ENCODE measurements at regions not wholly inside any gene's neighbourhood (a gene's known extent, or its start where the extent isn't known, plus 50 kb on each side); places are given as distances from the start of the nearest gene placed in this dataset.
"Not testable (repeated sequence)": the region's sequence is repeated elsewhere in the genome, so short reads cannot be mapped to it uniquely, and the experiment has no call there.

GRCh38 chr3:78506581-78507195 is 1261.1 kb downstream of the ROBO1 start:
- no peak overlapping the region for H3K4me3 ChIP-seq (ENCODE audit: low read depth, low read length)
- DNase-seq (ENCODE audit: low read depth), result peak; percentile 31
- no peak for TF ChIP-seq CTCF (IDR thresholded peaks at IDR 0.05; ENCODE audit: insufficient read depth, low read depth, low read length)

GRCh38 chr3:78507196-78507984 is 1260.4 kb downstream of the ROBO1 start:
- DNase-seq (ENCODE audit: low read depth), result peak; percentile 5
- TF ChIP-seq CTCF (IDR thresholded peaks at IDR 0.05; ENCODE audit: insufficient read depth, low read depth, low read length), result no peak
- no peak overlapping the region for H3K4me3 ChIP-seq (ENCODE audit: low read depth, low read length)

GRCh38 chr3:78511840-78512239 is 1256.0 kb downstream of the ROBO1 start:
- DNase-seq (ENCODE audit: low read depth), result no peak
- no peak for TF ChIP-seq CTCF (IDR thresholded peaks at IDR 0.05; ENCODE audit: insufficient read depth, low read depth, low read length)
- H3K4me3 ChIP-seq (ENCODE audit: low read depth, low read length), result no peak overlapping the region

- H3K4me3 ChIP-seq (ENCODE audit: low read depth, low read length), result not testable (repeated sequence)
- DNase-seq (ENCODE audit: low read depth), result peak; percentile 13
Measured at GRCh38 chr3:78512786-78513185, 1255.0 kb downstream of the ROBO1 start.

- no peak for TF ChIP-seq CTCF (IDR thresholded peaks at IDR 0.05; ENCODE audit: insufficient read depth, low read depth, low read length)
- no peak overlapping the region for H3K4me3 ChIP-seq (ENCODE audit: low read depth, low read length)
- DNase-seq (ENCODE audit: low read depth), result no peak
Measured at GRCh38 chr3:78516437-78516836, 1251.4 kb downstream of the ROBO1 start.

GRCh38 chr3:78516937-78517336 is 1250.9 kb downstream of the ROBO1 start:
- no peak overlapping the region for H3K4me3 ChIP-seq (ENCODE audit: low read depth, low read length)
- TF ChIP-seq CTCF (IDR thresholded peaks at IDR 0.05; ENCODE audit: insufficient read depth, low read depth, low read length), result no peak
- DNase-seq (ENCODE audit: low read depth), result no peak

GRCh38 chr3:78517965-78518364 is 1249.8 kb downstream of the ROBO1 start:
- H3K4me3 ChIP-seq (ENCODE audit: low read depth, low read length), result no peak overlapping the region
- DNase-seq (ENCODE audit: low read depth), result peak; percentile 16
- no peak for TF ChIP-seq CTCF (IDR thresholded peaks at IDR 0.05; ENCODE audit: insufficient read depth, low read depth, low read length)
